ENCODE measurements at regions not wholly inside any gene's neighbourhood (a gene's known extent, or its start where the extent isn't known, plus 50 kb on each side); places are given as distances from the start of the nearest gene placed in this dataset.

GRCh38 chr6:170053966-170054661 is 236.8 kb downstream of the DLL1 start:
- TF ChIP-seq, protein P1, sequence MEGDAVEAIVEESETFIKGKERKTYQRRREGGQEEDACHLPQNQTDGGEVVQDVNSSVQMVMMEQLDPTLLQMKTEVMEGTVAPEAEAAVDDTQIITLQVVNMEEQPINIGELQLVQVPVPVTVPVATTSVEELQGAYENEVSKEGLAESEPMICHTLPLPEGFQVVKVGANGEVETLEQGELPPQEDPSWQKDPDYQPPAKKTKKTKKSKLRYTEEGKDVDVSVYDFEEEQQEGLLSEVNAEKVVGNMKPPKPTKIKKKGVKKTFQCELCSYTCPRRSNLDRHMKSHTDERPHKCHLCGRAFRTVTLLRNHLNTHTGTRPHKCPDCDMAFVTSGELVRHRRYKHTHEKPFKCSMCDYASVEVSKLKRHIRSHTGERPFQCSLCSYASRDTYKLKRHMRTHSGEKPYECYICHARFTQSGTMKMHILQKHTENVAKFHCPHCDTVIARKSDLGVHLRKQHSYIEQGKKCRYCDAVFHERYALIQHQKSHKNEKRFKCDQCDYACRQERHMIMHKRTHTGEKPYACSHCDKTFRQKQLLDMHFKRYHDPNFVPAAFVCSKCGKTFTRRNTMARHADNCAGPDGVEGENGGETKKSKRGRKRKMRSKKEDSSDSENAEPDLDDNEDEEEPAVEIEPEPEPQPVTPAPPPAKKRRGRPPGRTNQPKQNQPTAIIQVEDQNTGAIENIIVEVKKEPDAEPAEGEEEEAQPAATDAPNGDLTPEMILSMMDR (IDR thresholded peaks at IDR 0.05; ENCODE audit: low read depth, low read length, poor library complexity, severe bottlenecking) = no peak
- TF ChIP-seq EZH2phosphoT487 (IDR thresholded peaks at IDR 0.05; ENCODE audit: borderline replicate concordance, low read length) = no peak
